IMR-90 (cell line): ENCODE measurements at regions not wholly inside any gene's neighbourhood (a gene's known extent, or its start where the extent isn't known, plus 50 kb on each side); places are given as distances from the start of the nearest gene placed in this dataset.

ENCODE experiments used
- ATAC-seq: fragments of 200-7000 bp; cut with Tn5 transposase; 2 replicates; pipeline ENCODE4 v1.9.1; 2020; ENCODE audit warnings: low read depth, mild to moderate bottlenecking, moderate library complexity
- BruUV-seq: library from RNA; stranded (reverse); fragments of 400-500 nt; replicated peaks from 2 replicates; lab custom pipeline; 2021; lab: Mats Ljungman, UMichigan
- CTCF ChIA-PET: fragments of 300-600 bp; formaldehyde crosslinking; extraction: SDS; loops from one replicate; lab custom pipeline; 2021; ENCODE audit warnings: antibody characterized with exemption; lab: Yijun Ruan, JAX
- POLR2A ChIA-PET: fragments of 300-600 bp; sonication (Branson Sonifier 250); formaldehyde crosslinking; loops from one replicate; lab custom pipeline; 2022; ENCODE audit warnings: antibody characterized with exemption; ENCODE audit not compliant: unreplicated experiment; lab: Charles Lee
- DNase-seq: peaks from one replicate; pipeline ENCODE4 v3.0.0; 2013
- H2AFZ ChIP-seq: replicated peaks from 2 replicates; pipeline ENCODE3; 2013; ENCODE audit warnings: low read length, mild to moderate bottlenecking; ENCODE audit not compliant: poor library complexity
- H2AK5ac ChIP-seq: 2 replicates; pipeline ENCODE4 v1.6.1; 2013; ENCODE audit warnings: low read depth, low read length, inconsistent platforms
- H2AK9ac ChIP-seq: replicated peaks from 2 replicates; pipeline ENCODE3; 2013; ENCODE audit warnings: mild to moderate bottlenecking, low read depth, low read length, moderate library complexity; ENCODE audit not compliant: poor library complexity
- H2BK120ac ChIP-seq: 2 replicates; pipeline ENCODE4 v1.6.1; 2013; ENCODE audit warnings: low read depth, low read length, inconsistent platforms
- H2BK15ac ChIP-seq: 3 replicates; pipeline ENCODE4 v1.6.1; 2013; ENCODE audit warnings: low read depth, low read length, inconsistent platforms
- H2BK20ac ChIP-seq: 2 replicates; pipeline ENCODE4 v1.6.1; 2013; ENCODE audit warnings: low read depth, mild to moderate bottlenecking, inconsistent platforms, low read length, moderate library complexity
- H2BK5ac ChIP-seq: 2 replicates; pipeline ENCODE4 v1.6.1; 2013; ENCODE audit warnings: mild to moderate bottlenecking, low read depth, low read length, inconsistent platforms; ENCODE audit not compliant: poor library complexity, severe bottlenecking
- H3K14ac ChIP-seq: replicated peaks from 2 replicates; pipeline ENCODE4 v1.6.1; 2013; ENCODE audit warnings: low read depth, low read length, inconsistent platforms
- H3K18ac ChIP-seq: 2 replicates; pipeline ENCODE4 v1.6.1; 2013; ENCODE audit warnings: low read depth, low read length, control low read depth
- H3K23ac ChIP-seq: 2 replicates; pipeline ENCODE4 v1.6.1; 2013; ENCODE audit warnings: low read depth, low read length, inconsistent platforms
- H3K27ac ChIP-seq: 2 replicates; pipeline ENCODE4 v1.5.1; 2013; ENCODE audit warnings: mild to moderate bottlenecking, control low read depth, low read length; ENCODE audit not compliant: insufficient read depth
- H3K27me3 ChIP-seq: 2 replicates; pipeline ENCODE4 v1.6.1; 2013; ENCODE audit warnings: low read length; ENCODE audit not compliant: control insufficient read depth, insufficient read depth
- H3K36me3 ChIP-seq: 2 replicates; pipeline ENCODE4 v1.6.1; 2013; ENCODE audit warnings: low read length, mixed read lengths; ENCODE audit not compliant: control insufficient read depth, insufficient read depth
- H3K4ac ChIP-seq: 2 replicates; pipeline ENCODE4 v1.6.1; 2013; ENCODE audit warnings: low read depth, low read length, inconsistent platforms
- H3K4me1 ChIP-seq: 2 replicates; pipeline ENCODE4 v1.6.1; 2013; ENCODE audit warnings: low read length, mixed read lengths; ENCODE audit not compliant: control insufficient read depth, insufficient read depth
- H3K4me2 ChIP-seq: 2 replicates; pipeline ENCODE4 v1.6.1; 2013; ENCODE audit warnings: low read depth, mild to moderate bottlenecking, control low read depth, low read length, moderate library complexity
- H3K4me3 ChIP-seq: 2 replicates; pipeline ENCODE4 v1.5.1; 2013; ENCODE audit warnings: low read depth, mild to moderate bottlenecking, control low read depth, low read length, moderate library complexity; ENCODE audit not compliant: insufficient read depth
- H3K56ac ChIP-seq: 2 replicates; pipeline ENCODE4 v1.6.1; 2013; ENCODE audit warnings: low read length, inconsistent platforms; ENCODE audit not compliant: insufficient read depth; ENCODE audit errors: extremely low read depth
- H3K79me1 ChIP-seq, 2 experiments: 2 replicates each; pipeline ENCODE4 v1.6.1; 2013; ENCODE audit warnings: low read length in 2 of 2, inconsistent platforms in 1 of 2, low read depth in 1 of 2
- H3K9ac ChIP-seq: 2 replicates; pipeline ENCODE4 v1.6.1; 2013; ENCODE audit warnings: low read depth, low read length, control low read depth
- H3K9me1 ChIP-seq: 2 replicates; pipeline ENCODE4 v1.6.1; 2013; ENCODE audit warnings: low read length, inconsistent platforms; ENCODE audit not compliant: insufficient read depth
- H3K9me3 ChIP-seq: 2 replicates; pipeline ENCODE4 v1.6.1; 2013; ENCODE audit warnings: low read length; ENCODE audit not compliant: control insufficient read depth, insufficient read depth
- H4K20me1 ChIP-seq: 2 replicates; pipeline ENCODE4 v1.6.1; 2013; ENCODE audit warnings: low read length, inconsistent platforms; ENCODE audit not compliant: insufficient read depth
- H4K5ac ChIP-seq: 2 replicates; pipeline ENCODE4 v1.6.1; 2013; ENCODE audit warnings: mild to moderate bottlenecking, low read depth, low read length, control low read depth
- H4K8ac ChIP-seq, 2 experiments: 2 replicates each; pipeline ENCODE4 v1.6.1; 2013; ENCODE audit warnings: low read depth in 2 of 2, low read length in 2 of 2, control low read depth in 1 of 2, inconsistent platforms in 1 of 2
- H4K91ac ChIP-seq: 2 replicates; pipeline ENCODE4 v1.6.1; 2013; ENCODE audit warnings: low read depth, low read length, inconsistent platforms; ENCODE audit not compliant: insufficient read depth
- CEBPB ChIP-seq: IDR thresholded peaks from 2 replicates; pipeline ENCODE4 v1.6.1; 2012; ENCODE audit warnings: low read depth, low read length, improper control_type of control experiment
- CTCF ChIP-seq: conservative IDR thresholded peaks from 2 replicates; pipeline ENCODE4 v1.5.1; 2012; ENCODE audit warnings: mild to moderate bottlenecking, low read depth, low read length, improper control_type of control experiment
- MAZ ChIP-seq: IDR thresholded peaks from 2 replicates; pipeline ENCODE4 v1.6.1; 2012; ENCODE audit warnings: low read depth, mild to moderate bottlenecking, low read length, improper control_type of control experiment, moderate library complexity, borderline replicate concordance
- MXI1 ChIP-seq: IDR thresholded peaks from 2 replicates; pipeline ENCODE4 v1.6.1; 2012; ENCODE audit warnings: low read depth, mild to moderate bottlenecking, low read length, moderate library complexity, borderline replicate concordance
- NFE2L2 ChIP-seq: fragments of 150-350 bp; IDR thresholded peaks from 2 replicates; pipeline ENCODE4 v1.6.1; 2016; ENCODE audit warnings: low read depth, mild to moderate bottlenecking, low read length
- POLR2A ChIP-seq: IDR thresholded peaks from 2 replicates; pipeline ENCODE4 v1.6.1; 2012; ENCODE audit warnings: mild to moderate bottlenecking, low read depth, low read length
- RAD21 ChIP-seq: IDR thresholded peaks from 2 replicates; pipeline ENCODE4 v1.6.1; 2012; ENCODE audit warnings: low read length, improper control_type of control experiment
- RCOR1 ChIP-seq: IDR thresholded peaks from 2 replicates; pipeline ENCODE4 v1.6.1; 2012; ENCODE audit warnings: mild to moderate bottlenecking, low read length, improper control_type of control experiment; ENCODE audit not compliant: insufficient replicate concordance
- RFX5 ChIP-seq: IDR thresholded peaks from 2 replicates; pipeline ENCODE4 v1.8.0; 2012; ENCODE audit warnings: low read depth, mild to moderate bottlenecking, low read length, moderate library complexity
- SMC3 ChIP-seq: fragments of 150-350 bp; IDR thresholded peaks from 2 replicates; pipeline ENCODE4 v1.6.1; 2016; ENCODE audit warnings: low read depth, mild to moderate bottlenecking, antibody characterized with exemption, low read length, moderate library complexity
- WGBS, 2 experiments: methylation state at CpG; one replicate each; pipeline versions ENCODE4 v1.1.5 to v1.1.7; 2013; ENCODE audit warnings: missing lambda C conversion rate in 2 of 2; ENCODE audit not compliant: insufficient read length in 1 of 2; ENCODE audit errors: extremely low coverage in 2 of 2; 5-methylcytosine and 5-hydroxymethylcytosine counted together
- dilution Hi-C: fragments of 300-500 bp; cut with HindIII; formaldehyde crosslinking; loops from one replicate; pipeline ENCODE4 v1.14.3; 2018; ENCODE audit warnings: low sequenced_read_pairs; ENCODE audit not compliant: unreplicated experiment
- in situ Hi-C: fragments of 300-500 bp; cut with MboI; formaldehyde crosslinking; loops from 3 replicates; pipeline ENCODE4 v1.14.3; 2019; ENCODE audit warnings: low sequenced_read_pairs, inconsistent platforms, mixed read lengths
- intact Hi-C: fragments of 100-400 bp; cut with micrococcal nuclease; formaldehyde crosslinking; loops from 2 replicates; pipeline ENCODE4 v1.10.0; 2022

GRCh38 chr2:138842341-138842740 lies 62.2 kb upstream of the NXPH2 start:
- no peak overlapping the region for H2BK15ac ChIP-seq
- no peak overlapping the region for H2BK20ac ChIP-seq
- H3K4me2 ChIP-seq: no peak overlapping the region
- intact Hi-C loops: no loop called here
- ATAC-seq: no peak
- no peak overlapping the region for H2BK120ac ChIP-seq
- no peak for TF ChIP-seq NFE2L2
- TF ChIP-seq RFX5: no peak
- no peak for TF ChIP-seq CEBPB
- no peak for TF ChIP-seq MXI1
- TF ChIP-seq SMC3: no peak
- TF ChIP-seq RAD21: no peak
- TF ChIP-seq RCOR1: no peak
- TF ChIP-seq POLR2A: no peak
- no peak for TF ChIP-seq CTCF
- no peak for TF ChIP-seq MAZ
- H4K5ac ChIP-seq: no peak overlapping the region
- no peaks in the 10 kb centered on the region for H3K27me3 ChIP-seq
- WGBS, 2 experiments: no CpG with 5 or more reads among the region's 1 CpG
- no peaks in the 10 kb centered on the region for H3K9me3 ChIP-seq
- H3K14ac ChIP-seq: no peak overlapping the region
- no peak overlapping the region for H3K4ac ChIP-seq
- no peak overlapping the region for H2BK5ac ChIP-seq
- H2AFZ ChIP-seq: no peak overlapping the region
- H3K9me1 ChIP-seq: no peaks in the 10 kb centered on the region
- in situ Hi-C loops: loop anchor here (25.0 kb wide), 1 partner anchor 955 kb away; no protein-coding TSS in a partner anchor
- no peak overlapping the region for H3K18ac ChIP-seq
- BruUV-seq: no TSS peak
- H3K27ac ChIP-seq: no peak overlapping the region
- H3K23ac ChIP-seq: no peak overlapping the region
- no peak overlapping the region for H2AK5ac ChIP-seq
- H3K9ac ChIP-seq: no peak overlapping the region
- POLR2A ChIA-PET: no interaction called here
- CTCF ChIA-PET: no interaction called here
- no peaks in the 10 kb centered on the region for H3K4me1 ChIP-seq
- H2AK9ac ChIP-seq: no peak overlapping the region
- no peak overlapping the region for H3K4me3 ChIP-seq
- DNase-seq: no peak
- H3K79me1 ChIP-seq: no peaks in the 10 kb centered on the region
- no peak overlapping the region for H3K56ac ChIP-seq
- no peaks in the 10 kb centered on the region for H4K20me1 ChIP-seq
- dilution Hi-C loops: no loop called here
- H4K8ac ChIP-seq: no peak overlapping the region
- H4K91ac ChIP-seq: no peak overlapping the region
- no peaks in the 10 kb centered on the region for H3K36me3 ChIP-seq
